GM21717 (cell line): ENCODE measurements at regions not wholly inside any gene's neighbourhood (a gene's known extent, or its start where the extent isn't known, plus 50 kb on each side); places are given as distances from the start of the nearest gene placed in this dataset.
A peak's percentile ranks its signal among the peaks of the same experiment; 100 is the strongest.

Experiments used
- ATAC-seq: cut with Tn5 transposase; IDR thresholded peaks from one replicate; pipeline ENCODE4 v1.9.1; 2021; ENCODE audit warnings: mild to moderate bottlenecking, moderate library complexity; ENCODE audit not compliant: unreplicated experiment

DNA sequence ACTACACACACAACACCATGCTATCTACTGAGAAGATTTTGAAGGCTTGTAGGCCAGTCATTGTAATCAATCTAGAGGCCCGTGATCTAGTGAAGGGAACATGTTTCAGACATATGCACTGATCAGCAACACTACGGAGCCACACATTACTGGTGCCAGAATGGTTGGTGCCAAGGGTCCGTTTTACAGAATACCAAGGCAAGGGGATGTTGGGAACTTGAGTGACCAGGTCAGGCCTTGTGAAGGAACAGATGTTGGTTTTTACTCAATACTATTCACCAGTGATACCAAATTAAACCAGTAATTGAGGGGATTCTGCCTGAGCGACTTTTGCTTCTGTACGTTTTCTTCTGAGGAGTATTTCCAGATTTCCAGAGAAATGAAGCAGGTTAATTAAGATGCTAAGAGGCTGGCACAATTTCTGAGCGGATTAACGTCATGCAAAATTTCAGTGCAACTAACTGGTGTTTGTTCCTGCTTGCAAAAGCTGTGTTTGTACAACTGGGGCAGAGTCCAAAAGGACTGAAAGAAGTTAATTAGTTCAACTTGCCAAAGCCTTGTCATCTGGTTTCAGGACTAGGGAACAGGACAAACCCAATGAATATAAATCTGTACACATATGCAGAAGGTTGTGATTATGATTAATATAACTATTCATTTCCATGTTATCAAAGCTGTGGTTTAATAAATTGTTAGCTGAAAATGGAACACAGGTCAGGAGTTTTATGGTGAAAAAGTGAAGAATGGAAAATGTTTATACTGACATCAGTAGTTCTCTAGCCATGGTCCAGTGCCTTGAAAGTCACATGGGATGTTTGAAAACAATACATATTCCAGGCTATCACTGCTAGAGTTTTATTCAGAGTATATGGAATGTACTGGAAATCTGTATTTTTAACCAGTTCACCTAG lies 432.1 kb upstream of the DCC start:
- no peak for ATAC-seq

DNA sequence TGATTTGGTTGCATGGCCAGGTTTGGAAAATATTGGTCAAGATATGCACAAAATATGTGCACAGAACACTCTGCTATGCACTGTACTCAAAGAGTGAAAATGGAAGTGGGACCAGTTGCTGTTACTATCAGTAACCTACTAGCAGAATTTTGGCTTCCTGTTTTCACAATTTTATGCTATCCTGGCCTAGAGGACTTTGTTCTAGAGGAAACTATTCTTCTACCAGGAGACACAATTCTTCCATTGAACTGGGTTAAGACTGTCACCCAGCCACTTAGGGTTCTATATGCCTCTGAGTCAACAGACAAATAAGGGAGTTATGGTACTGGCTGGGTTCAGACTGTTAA lies 431.4 kb upstream of the DCC start:
- no peak for ATAC-seq

DNA sequence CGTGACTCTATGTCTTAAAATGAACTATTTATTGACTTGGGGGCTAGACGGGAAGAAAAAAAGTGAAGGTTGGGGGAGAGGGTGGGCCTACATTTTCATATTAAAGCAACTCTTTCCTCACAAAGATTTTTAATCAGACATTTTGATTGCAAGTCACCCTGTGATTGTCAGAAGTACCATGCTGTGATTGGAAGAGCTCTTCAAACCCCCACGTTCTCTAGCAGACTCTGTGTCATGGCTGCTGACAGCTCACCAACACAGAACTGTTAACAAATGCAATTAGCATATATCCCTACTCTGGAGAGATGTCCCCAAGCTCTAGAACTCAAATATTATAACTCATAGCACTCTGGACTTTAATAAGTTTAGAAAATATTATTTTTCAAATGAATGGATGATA lies 428.4 kb upstream of the DCC start:
- ATAC-seq: no peak

- no peak for ATAC-seq
Observed at GRCh38 chr18:51912381-51912780, 427.6 kb upstream of the DCC start.

- no peak for ATAC-seq
Observed at GRCh38 chr18:51915176-51915575, 424.8 kb upstream of the DCC start.

GRCh38 chr18:51921862-51922261 lies 418.1 kb upstream of the DCC start:
- no peak for ATAC-seq

DNA sequence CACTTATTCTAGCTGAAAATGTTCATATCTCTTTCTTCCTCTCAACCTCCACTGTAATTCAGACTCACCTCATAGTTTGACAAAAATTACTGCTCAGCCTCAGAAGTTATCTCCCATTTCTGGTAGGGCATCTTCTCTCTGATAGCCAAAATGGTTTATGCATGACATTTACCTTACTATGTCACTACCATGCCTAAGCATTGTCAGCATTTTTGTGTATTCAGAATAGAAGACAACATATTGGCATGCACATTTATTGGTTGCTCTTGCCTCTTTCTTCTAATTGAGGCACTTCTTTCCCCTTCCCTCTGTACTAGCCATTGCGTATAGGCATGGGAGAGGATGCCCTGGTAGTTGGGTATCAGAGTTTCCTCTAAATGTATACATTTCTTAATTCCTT lies 406.1 kb upstream of the DCC start:
- no peak for ATAC-seq

DNA sequence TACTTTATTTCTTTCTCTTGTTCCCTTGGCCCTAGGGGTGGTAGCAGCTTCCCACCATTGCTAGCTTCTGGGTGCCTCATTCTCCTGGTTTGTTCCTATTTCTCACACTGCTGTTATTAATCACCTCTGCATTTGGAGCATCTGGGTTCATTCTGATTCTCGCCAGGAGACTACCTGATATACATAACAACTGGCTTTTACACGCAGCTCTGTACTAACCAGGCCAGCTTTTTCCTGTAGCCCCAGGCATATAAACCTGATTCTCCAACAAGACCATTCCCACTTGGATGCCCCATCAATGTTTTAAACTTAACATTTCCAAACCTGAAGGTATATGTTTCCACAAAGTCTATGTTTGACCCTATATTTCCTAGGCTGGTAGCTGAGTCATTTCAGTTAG lies 403.9 kb upstream of the DCC start:
- no peak for ATAC-seq

DNA sequence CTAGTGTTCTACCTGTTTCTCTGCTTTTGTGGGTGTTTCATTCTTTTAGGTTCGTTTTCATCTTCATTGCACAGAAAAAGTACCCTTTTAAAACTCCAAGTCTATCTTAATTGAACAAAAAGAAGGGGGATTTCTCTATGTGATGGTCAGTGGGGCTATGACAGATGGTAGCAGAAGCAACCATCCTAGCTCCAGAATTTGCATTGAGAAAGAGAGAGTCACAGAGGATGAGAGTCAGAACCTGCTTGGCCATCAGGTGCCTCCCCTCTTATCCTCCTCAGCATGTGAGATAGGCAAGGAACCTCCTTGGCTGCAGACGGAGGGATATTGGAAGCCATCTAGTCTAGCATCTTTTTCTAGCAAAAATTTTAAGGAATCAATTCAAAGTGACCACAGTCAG lies 398.0 kb upstream of the DCC start:
- peak; percentile 26 for ATAC-seq

DNA sequence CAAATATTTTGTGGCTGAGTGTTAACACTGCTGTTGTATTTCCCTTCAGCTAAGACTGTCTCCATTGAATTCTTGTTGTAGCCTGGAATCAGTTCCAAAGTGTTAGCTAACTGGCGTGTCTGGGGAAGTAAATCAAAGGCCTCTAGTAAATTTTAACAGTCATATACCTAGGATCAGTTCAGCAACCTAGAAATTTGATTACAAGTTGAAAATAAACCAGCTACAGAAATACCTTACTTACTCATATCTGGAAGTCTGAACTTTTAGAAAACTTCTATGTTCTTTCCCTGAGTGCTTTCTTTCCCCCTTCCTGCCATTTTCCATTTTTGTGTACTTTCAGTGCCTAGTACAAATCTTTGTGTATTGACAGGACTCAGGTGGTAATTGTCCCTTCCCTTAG lies 396.7 kb upstream of the DCC start:
- no peak for ATAC-seq

- ATAC-seq: no peak
Observed at GRCh38 chr18:51946946-51947345, 393.1 kb upstream of the DCC start.

- peak; percentile 24 for ATAC-seq
Observed at GRCh38 chr18:51952844-51953243, 387.2 kb upstream of the DCC start.

GRCh38 chr18:51953521-51953920 lies 386.5 kb upstream of the DCC start:
- ATAC-seq: peak; percentile 90

- ATAC-seq: no peak
Observed at GRCh38 chr18:51955136-51955535, 384.9 kb upstream of the DCC start.

DNA sequence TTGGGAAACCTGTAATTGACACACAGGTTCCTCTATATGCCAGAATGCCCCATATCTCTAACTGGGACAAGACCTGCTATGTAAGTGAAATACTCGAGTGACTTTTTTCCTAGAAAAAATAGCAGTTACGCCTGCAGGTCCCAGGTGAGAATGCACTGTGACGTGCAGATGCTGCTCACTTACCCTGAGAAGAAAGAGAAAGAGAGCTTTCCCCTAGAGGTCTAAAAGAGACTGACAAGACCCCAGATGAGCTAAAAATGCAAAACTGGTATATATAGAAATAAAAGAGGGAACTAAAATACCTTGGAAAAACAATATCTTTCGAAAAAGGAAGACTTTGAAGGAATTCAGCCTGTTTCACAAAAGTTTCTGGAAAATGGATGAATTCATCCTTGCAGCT lies 383.0 kb upstream of the DCC start:
- ATAC-seq: no peak

DNA sequence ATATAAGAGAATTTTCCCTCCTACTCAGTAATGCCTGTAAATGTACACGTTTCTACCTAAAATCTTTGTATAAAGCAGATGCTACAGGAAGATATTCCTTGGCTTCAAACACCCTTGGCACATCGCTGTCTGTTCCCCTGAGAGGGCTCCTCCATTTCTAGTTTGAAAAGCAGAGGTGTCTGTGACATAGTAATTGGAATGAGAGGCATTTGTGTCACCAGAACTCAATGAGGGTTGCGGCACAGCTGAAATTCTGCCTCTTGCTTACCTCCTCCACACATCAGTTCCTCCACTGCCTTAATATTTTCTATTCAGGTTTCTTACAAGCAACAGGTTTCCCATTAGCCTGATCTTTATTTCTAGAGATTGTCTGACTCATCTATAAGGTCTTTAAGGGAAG lies 359.9 kb upstream of the DCC start:
- ATAC-seq: no peak

DNA sequence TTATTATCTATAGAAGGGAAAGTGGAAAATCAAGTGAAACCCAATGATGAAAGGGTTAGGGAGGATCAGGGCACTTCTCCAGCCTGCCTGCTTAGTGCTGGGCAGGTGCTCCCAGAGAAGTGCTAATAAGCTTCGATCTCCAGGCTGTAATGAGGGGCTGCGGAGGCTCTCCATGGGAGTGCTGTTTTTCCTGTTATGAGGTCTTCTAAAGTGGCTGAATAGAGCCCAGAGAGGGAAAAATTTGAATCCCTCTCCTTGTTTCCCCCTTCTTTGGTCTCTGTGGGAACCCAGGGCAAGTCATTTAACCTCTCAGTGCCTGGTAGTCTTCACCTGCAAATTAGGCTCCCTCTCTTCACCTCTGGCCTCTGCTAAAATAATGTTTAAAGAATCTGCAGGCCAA lies 351.7 kb upstream of the DCC start:
- no peak for ATAC-seq

GRCh38 chr18:51997129-51997528 lies 342.9 kb upstream of the DCC start:
- no peak for ATAC-seq

- no peak for ATAC-seq
Observed at GRCh38 chr18:51998066-51998465, 341.9 kb upstream of the DCC start.

DNA sequence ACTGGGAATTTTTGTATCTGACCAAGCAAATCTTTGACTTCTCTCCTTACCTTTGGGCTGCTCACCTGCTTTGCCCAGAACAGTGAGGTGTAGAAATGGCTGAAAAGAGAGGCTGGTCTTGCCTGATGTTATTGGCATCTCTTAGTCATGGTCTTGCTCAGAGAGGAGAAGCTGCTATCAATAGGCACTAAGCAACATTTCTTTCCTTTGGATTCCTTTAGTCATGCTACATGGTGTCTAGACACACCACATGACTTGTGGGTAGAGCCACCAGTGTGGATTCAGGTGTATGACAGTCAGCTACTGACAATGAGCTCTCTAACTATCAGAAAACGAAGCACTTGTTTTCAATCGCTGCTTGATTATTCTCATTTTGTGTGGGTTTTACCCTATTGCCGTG lies 341.3 kb upstream of the DCC start:
- no peak for ATAC-seq

- no peak for ATAC-seq
Observed at GRCh38 chr18:51999351-51999750, 340.6 kb upstream of the DCC start.

GRCh38 chr18:52000435-52000834 lies 339.6 kb upstream of the DCC start:
- ATAC-seq: no peak

DNA sequence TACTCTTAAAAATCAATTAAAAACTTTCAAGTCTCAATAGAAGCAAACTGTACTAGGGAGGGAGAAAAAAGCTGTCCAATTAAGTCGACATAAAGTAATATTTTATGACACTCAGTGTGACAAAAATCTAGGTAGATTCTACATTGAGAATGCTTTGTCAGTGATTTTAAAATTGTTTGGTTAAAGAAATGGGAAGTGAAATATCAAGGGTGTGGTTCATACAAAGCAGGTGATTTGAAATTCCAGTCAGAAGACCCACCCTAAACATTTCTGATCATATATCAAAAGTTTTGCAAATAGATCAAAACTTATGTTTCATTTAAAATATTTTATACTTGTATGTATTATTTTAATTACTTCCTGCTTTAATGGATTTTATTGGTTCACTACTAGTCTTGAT lies 338.9 kb upstream of the DCC start:
- no peak for ATAC-seq
